D721Med (cell line): ENCODE measurements at regions not wholly inside any gene's neighbourhood (a gene's known extent, or its start where the extent isn't known, plus 50 kb on each side); places are given as distances from the start of the nearest gene placed in this dataset.

Source experiments
- DNase-seq: peaks from one replicate; pipeline ENCODE4 v3.0.0; 2011; ENCODE audit warnings: low spot score; ENCODE audit not compliant: insufficient read length
- FAIRE-seq: peaks from 2 replicates; lab custom pipeline; 2011; peaks lifted over from hg19 to GRCh38; lab: Jason Lieb, UNC
- TF ChIP-seq, protein P1 (sequence below): IDR thresholded peaks from 2 replicates; pipeline ENCODE4 v1.5.1; 2012; ENCODE audit warnings: mild to moderate bottlenecking, control low read depth; ENCODE audit not compliant: insufficient read depth; ENCODE audit errors: missing control alignments

DNA sequence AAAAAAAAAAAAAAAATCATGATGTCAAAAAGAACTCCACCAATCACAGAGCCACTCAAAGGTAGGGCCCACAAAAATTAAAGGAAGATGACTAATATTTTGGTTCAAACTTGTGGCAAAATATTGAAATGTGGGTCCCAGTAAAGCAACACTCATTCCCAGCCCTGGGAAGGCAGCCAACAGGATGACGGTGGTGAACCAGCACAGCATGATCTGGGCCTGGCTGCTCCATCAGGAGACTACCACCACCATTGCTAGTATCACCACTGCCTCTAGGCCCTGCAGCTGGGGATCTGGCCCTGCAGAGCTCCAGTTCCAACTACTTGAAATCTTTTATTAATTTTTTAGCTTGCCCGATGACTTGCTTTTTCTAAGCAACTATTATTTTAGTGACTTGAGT, 206.8 kb upstream of the ITGA1 start:
- no peak for DNase-seq
- TF ChIP-seq, protein P1, sequence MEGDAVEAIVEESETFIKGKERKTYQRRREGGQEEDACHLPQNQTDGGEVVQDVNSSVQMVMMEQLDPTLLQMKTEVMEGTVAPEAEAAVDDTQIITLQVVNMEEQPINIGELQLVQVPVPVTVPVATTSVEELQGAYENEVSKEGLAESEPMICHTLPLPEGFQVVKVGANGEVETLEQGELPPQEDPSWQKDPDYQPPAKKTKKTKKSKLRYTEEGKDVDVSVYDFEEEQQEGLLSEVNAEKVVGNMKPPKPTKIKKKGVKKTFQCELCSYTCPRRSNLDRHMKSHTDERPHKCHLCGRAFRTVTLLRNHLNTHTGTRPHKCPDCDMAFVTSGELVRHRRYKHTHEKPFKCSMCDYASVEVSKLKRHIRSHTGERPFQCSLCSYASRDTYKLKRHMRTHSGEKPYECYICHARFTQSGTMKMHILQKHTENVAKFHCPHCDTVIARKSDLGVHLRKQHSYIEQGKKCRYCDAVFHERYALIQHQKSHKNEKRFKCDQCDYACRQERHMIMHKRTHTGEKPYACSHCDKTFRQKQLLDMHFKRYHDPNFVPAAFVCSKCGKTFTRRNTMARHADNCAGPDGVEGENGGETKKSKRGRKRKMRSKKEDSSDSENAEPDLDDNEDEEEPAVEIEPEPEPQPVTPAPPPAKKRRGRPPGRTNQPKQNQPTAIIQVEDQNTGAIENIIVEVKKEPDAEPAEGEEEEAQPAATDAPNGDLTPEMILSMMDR, result no peak
- FAIRE-seq, result no peak

DNA sequence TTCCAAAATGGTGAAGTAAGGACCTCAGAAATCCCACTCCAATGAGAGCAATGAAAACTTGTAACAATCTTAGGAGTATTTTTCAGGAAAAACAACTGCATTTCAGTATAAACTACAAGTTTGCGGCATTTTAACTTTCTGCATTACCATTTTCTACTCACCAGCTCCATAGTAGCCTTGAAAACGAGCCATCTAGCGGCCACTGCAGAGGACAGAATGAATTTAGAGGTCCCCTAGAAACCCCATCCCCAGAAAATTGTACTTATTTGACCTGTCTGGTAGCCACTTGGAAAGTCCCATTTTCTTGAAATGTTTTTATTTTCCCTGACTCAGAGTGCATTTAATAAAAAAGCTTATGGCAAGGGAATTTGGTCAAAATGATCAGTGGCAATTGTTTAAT, 205.4 kb upstream of the ITGA1 start:
- DNase-seq (no peak), FAIRE-seq (no peak)
- TF ChIP-seq, protein P1, result no peak

DNA sequence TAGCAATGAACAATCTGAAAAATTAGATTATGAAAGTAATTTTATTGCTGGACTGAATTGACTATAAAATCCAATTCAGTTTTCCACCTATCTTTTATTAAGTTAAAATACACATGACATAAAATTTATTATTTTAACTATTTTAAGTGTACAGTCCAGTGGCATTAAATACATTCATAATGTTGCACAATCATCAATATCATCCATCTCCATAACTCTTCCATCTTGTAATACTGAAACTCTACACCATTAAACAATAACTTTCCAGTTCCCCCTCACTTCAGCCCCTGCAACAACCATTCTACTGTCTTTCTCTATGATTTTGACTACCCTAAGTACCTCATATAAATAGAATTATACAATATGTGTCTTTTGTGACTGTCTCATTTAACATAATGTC, 200.6 kb upstream of the ITGA1 start:
- no peak for DNase-seq
- FAIRE-seq, result no peak
- TF ChIP-seq, protein P1, result no peak

DNA sequence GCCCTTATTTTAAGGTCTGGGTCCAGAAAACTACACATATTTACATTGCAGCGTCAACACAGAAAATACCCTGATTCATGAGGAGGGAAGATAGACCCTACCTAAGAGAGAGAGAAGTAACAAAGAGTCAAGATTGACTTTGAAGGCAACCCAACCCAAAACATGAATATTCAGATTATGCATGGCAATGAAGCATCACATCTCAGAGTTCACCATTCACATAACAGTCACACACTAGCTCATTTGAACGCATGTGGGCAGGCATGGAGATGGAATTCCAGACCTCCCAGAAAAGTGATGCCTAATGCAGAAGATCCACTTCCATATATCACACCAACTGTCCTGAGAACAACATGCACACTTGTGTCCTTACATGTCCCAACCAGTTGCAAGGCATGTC, 190.1 kb upstream of the ITGA1 start:
- no peak for DNase-seq
- FAIRE-seq, result no peak
- TF ChIP-seq, protein P1, result no peak

DNA sequence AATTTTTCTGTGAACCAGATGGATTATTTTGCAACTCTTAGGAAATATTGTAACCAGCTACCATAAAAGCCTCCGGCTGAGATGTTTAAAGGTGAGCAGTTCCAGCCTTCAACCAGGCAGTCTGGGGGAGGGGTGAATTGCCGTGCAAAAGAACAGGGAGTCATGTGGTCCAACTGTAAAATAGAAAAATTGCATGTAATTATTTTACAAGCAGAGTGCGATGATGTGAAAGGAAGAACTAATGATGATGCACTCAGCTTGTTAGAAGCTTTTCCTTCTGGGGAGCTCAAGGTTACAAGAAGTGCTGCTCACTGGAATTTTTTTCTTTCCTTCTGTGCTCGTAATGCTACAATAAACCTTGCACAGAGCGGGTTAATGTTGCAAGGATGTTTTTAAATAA, 188.7 kb upstream of the ITGA1 start:
- FAIRE-seq (no peak), DNase-seq (no peak)
- TF ChIP-seq, protein P1, result no peak

DNA sequence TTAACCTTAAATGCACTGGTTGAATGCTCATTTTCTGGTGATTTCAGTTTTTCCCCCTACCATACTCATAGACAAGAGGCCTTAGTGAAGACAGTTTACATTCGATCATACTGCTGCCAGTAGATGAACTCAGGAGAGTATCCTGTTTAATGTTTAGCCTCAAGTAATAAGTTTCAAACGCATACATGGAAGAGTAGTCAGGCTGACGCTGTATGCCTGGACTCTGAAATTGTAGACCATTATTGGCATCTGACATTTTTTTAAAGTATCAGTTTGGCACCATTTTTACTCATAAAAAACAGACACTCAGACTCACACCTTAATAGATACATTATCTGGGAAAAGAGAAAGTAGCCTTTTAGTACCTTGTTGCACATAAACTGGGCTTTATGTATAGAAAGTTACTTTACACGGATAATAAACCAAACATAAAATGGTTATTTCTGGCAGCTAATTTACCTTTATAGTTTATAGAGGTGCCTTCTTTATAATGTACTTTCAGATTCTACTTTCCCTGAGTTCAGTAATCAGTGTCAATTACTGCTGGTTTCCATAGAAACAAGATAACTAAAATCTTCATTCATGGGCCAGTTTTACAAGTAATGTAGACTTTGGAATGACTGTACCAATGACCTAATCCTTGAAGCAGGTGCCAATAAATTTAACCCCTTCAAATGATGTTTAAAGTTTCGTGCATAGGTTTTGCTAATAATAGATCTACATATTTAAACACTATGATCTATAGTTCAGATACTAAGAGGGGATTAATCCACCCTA, 183.8 kb upstream of the ITGA1 start:
- TF ChIP-seq, protein P1, result no peak
- DNase-seq (no peak), FAIRE-seq (no peak)

DNA sequence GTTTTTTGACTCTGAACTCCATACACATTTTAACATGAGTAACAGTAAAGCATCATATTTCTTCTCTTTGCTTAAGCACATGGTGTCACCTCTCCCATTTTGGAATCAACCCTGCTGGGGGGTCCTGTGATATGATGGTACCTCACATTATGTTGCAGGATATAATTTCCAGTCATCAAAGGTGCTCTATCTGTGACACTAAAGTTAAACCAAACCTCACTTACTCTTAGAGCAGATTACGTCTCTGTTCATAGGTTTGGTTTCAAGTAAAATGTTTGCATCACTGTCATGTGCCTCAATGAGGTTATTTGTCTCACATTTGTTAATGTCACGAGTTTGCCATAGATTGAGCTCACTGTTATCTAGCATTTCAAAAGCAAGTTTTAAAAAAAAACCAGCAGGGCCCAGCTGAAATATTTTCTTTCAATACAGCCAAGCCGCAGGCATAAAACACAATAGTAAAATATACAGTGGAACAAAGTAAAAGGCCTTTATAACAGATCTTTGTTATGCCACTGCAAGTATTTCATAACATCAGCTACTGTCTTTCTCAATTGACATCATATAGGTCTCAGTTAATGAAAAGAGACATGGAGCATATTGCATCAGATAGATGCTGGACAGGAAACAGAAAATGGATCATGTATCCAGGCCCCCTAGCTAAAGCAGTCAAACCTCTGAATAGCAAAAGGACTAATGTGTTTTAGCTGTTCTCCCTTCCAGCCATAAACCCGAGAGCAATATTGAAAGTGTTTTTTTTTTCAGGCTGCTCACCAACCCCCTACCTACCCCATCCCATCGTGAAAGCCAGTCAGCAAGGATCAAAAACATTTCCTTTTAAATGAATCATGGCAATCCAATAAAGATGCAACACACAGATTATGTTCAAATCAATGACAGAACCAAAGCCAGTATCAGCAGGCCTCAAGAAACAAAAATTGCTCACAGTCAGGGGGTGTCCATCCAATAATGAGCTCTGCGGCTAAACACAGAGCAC, 182.1 kb upstream of the ITGA1 start:
- TF ChIP-seq, protein P1, result no peak
- no peak for FAIRE-seq
- no peak for DNase-seq
